ENCODE measurements at regions not wholly inside any gene's neighbourhood (a gene's known extent, or its start where the extent isn't known, plus 50 kb on each side); places are given as distances from the start of the nearest gene placed in this dataset.

DNA sequence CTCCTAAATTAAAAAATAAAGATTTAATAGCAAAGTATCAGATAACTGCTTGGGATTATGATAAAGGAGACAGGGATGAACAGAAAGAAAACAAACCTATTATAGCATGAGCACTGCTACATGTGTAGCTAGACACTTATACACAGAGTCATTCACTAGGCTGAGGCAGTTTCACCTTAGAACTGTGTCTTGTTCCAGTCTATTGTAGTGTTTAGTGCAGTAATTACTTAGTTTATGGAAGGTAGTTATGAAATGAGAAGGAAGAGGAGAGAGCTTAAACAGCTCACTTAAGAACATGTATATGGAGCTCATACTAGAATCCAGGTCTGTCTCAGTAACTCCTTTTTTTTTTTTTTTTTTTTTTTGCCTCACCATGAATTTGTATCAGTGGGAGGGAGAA lies 441.4 kb downstream of the PDCD6IP start:
- Histone ChIP-seq H3K4me2 (ENCODE audit: low read depth, low read length, poor library complexity, severe bottlenecking) (no peak overlapping the region), H3K4me3 (ENCODE audit: insufficient read depth, low read length, poor library complexity, severe bottlenecking) (no peak overlapping the region), H3K79me2 (ENCODE audit: insufficient read depth, low read length) (no peaks in the 10 kb centered on the region), H4K20me1 (ENCODE audit: low read depth, low read length) (no peaks in the 10 kb centered on the region), H2AFZ (ENCODE audit: low read depth, low read length, severe bottlenecking) (no peak overlapping the region), H3K27ac (ENCODE audit: low read depth, low read length) (no peak overlapping the region), H3K9ac (ENCODE audit: low read length) (no peak overlapping the region), H3K9me2 (replicated peaks; ENCODE audit: insufficient read depth, low read length) (no peaks in the 10 kb centered on the region), H3K36me3 (ENCODE audit: low read length) (no peaks in the 10 kb centered on the region), H3K27me3 (ENCODE audit: low read length) (no peaks in the 10 kb centered on the region), H3K9me3 (ENCODE audit: insufficient read depth, low read length) (no peaks in the 10 kb centered on the region), H3F3A (ENCODE audit: insufficient read depth) (no peaks in the 10 kb centered on the region)
- TF ChIP-seq, protein P1, sequence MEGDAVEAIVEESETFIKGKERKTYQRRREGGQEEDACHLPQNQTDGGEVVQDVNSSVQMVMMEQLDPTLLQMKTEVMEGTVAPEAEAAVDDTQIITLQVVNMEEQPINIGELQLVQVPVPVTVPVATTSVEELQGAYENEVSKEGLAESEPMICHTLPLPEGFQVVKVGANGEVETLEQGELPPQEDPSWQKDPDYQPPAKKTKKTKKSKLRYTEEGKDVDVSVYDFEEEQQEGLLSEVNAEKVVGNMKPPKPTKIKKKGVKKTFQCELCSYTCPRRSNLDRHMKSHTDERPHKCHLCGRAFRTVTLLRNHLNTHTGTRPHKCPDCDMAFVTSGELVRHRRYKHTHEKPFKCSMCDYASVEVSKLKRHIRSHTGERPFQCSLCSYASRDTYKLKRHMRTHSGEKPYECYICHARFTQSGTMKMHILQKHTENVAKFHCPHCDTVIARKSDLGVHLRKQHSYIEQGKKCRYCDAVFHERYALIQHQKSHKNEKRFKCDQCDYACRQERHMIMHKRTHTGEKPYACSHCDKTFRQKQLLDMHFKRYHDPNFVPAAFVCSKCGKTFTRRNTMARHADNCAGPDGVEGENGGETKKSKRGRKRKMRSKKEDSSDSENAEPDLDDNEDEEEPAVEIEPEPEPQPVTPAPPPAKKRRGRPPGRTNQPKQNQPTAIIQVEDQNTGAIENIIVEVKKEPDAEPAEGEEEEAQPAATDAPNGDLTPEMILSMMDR (IDR thresholded peaks at IDR 0.05; ENCODE audit: insufficient read depth, low read length, poor library complexity, severe bottlenecking): no peak
- TF ChIP-seq EZH2phosphoT487 (conservative IDR thresholded peaks at IDR 0.05; ENCODE audit: low read length): no peak

DNA sequence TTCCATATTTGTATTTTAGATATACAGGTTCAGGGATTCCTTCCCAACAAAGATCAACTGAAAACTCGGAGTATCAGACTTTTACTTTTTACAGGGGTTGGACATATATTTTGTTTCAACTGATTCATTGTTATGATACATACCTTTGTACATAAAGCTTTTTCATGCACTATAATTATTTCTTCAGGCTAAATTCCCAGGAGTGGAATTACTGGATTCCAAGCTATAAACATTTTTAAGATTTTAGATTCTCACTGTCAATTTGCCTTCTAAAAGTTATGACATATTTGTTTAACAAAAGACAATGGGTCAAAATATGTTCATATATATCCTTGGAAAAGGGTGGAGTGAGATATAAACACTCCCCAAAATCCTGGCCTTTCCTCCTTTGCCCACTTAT lies 449.0 kb downstream of the PDCD6IP start:
- no peak overlapping the region for H3K27ac ChIP-seq (ENCODE audit: low read depth, low read length)
- no peak overlapping the region for H3K4me3 ChIP-seq (ENCODE audit: insufficient read depth, low read length, poor library complexity, severe bottlenecking)
- H4K20me1 ChIP-seq (ENCODE audit: low read depth, low read length): no peaks in the 10 kb centered on the region

DNA sequence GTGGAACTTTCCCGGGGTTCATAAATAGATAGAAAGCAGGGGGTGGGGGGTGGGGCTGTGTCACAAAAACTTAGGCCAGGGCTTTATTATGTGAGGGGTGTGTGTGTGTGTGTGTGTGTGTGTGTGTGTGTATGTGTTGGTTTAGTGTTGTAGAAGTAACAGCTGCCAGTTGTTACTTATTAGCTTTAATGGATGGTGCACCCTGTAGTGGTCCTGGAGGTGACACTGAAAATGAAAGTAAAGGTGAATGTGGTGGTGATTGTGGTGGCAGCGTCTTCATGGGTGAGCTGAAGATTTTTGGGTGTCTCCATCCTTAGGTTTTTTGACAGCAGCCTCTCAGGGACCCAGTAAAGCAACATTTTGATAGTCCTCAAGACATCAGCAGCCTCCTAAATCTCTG lies 449.9 kb downstream of the PDCD6IP start:
- Histone ChIP-seq H3K4me2 (ENCODE audit: low read depth, low read length, poor library complexity, severe bottlenecking) (no peak overlapping the region), H3K9ac (ENCODE audit: low read length) (no peak overlapping the region), H2AFZ (ENCODE audit: low read depth, low read length, severe bottlenecking) (no peak overlapping the region), H3F3A (ENCODE audit: insufficient read depth) (no peaks in the 10 kb centered on the region), H3K9me2 (replicated peaks; ENCODE audit: insufficient read depth, low read length) (no peaks in the 10 kb centered on the region), H3K9me3 (ENCODE audit: insufficient read depth, low read length) (no peaks in the 10 kb centered on the region), H3K79me2 (ENCODE audit: insufficient read depth, low read length) (no peaks in the 10 kb centered on the region), H3K27me3 (ENCODE audit: low read length) (no peaks in the 10 kb centered on the region), H4K20me1 (ENCODE audit: low read depth, low read length) (no peaks in the 10 kb centered on the region), H3K27ac (ENCODE audit: low read depth, low read length) (no peak overlapping the region), H3K4me3 (ENCODE audit: insufficient read depth, low read length, poor library complexity, severe bottlenecking) (no peak overlapping the region), H3K36me3 (ENCODE audit: low read length) (no peaks in the 10 kb centered on the region)
- TF ChIP-seq, protein P1 (IDR thresholded peaks at IDR 0.05; ENCODE audit: insufficient read depth, low read length, poor library complexity, severe bottlenecking): no peak
- TF ChIP-seq EZH2phosphoT487 (conservative IDR thresholded peaks at IDR 0.05; ENCODE audit: low read length): no peak

More for the DNA sequence above, 449.0 kb downstream of the PDCD6IP start:
- H3K9me3 ChIP-seq (ENCODE audit: insufficient read depth, low read length): no peaks in the 10 kb centered on the region
- H3K79me2 ChIP-seq (ENCODE audit: insufficient read depth, low read length): no peaks in the 10 kb centered on the region
- H2AFZ ChIP-seq (ENCODE audit: low read depth, low read length, severe bottlenecking): no peak overlapping the region
- no peaks in the 10 kb centered on the region for H3K27me3 ChIP-seq (ENCODE audit: low read length)
- no peak overlapping the region for H3K9ac ChIP-seq (ENCODE audit: low read length)
- TF ChIP-seq, protein P1 (IDR thresholded peaks at IDR 0.05; ENCODE audit: insufficient read depth, low read length, poor library complexity, severe bottlenecking): no peak
- TF ChIP-seq EZH2phosphoT487 (conservative IDR thresholded peaks at IDR 0.05; ENCODE audit: low read length): no peak
- H3K4me2 ChIP-seq (ENCODE audit: low read depth, low read length, poor library complexity, severe bottlenecking): no peak overlapping the region
- no peaks in the 10 kb centered on the region for H3F3A ChIP-seq (ENCODE audit: insufficient read depth)
- H3K36me3 ChIP-seq (ENCODE audit: low read length): no peaks in the 10 kb centered on the region
- no peaks in the 10 kb centered on the region for H3K9me2 ChIP-seq (replicated peaks; ENCODE audit: insufficient read depth, low read length)
